ENCODE measurements at regions not wholly inside any gene's neighbourhood (a gene's known extent, or its start where the extent isn't known, plus 50 kb on each side); places are given as distances from the start of the nearest gene placed in this dataset.

DNA sequence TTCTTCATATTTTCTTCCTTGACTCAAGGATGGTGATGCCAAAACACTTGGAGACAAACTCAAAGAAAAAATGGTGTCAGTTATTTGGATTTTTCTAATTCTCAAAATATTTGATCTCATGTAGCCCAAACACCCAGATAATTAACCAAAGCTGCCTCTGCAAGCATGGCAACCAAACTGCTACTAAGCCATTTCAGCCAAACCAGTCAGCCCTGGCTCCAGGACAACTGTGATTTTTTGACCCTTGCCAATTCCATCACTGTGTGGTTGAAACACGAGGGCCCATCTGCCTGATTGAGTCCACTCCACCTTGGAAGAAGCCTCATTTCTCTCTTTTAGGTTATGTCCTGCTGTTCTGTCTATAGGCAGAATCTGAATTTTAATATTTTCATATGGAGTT is 277.4 kb downstream of the BLID start:
- TF ChIP-seq, protein P1, sequence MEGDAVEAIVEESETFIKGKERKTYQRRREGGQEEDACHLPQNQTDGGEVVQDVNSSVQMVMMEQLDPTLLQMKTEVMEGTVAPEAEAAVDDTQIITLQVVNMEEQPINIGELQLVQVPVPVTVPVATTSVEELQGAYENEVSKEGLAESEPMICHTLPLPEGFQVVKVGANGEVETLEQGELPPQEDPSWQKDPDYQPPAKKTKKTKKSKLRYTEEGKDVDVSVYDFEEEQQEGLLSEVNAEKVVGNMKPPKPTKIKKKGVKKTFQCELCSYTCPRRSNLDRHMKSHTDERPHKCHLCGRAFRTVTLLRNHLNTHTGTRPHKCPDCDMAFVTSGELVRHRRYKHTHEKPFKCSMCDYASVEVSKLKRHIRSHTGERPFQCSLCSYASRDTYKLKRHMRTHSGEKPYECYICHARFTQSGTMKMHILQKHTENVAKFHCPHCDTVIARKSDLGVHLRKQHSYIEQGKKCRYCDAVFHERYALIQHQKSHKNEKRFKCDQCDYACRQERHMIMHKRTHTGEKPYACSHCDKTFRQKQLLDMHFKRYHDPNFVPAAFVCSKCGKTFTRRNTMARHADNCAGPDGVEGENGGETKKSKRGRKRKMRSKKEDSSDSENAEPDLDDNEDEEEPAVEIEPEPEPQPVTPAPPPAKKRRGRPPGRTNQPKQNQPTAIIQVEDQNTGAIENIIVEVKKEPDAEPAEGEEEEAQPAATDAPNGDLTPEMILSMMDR (IDR thresholded peaks at IDR 0.05) = no peak
- no peak for TF ChIP-seq POLR2A (IDR thresholded peaks at IDR 0.05)
